HG03354 (cell line): ENCODE measurements at regions not wholly inside any gene's neighbourhood (a gene's known extent, or its start where the extent isn't known, plus 50 kb on each side); places are given as distances from the start of the nearest gene placed in this dataset.

Experiments
- ATAC-seq: cut with Tn5 transposase; IDR thresholded peaks from one replicate; pipeline ENCODE4 v1.9.1; 2021; ENCODE audit warnings: mild to moderate bottlenecking; ENCODE audit not compliant: unreplicated experiment, poor library complexity, severe bottlenecking

- ATAC-seq = no peak
Observed at GRCh38 chr10:8499312-8499711, 444.8 kb downstream of the GATA3 start.

GRCh38 chr10:8499752-8500390, 445.4 kb downstream of the GATA3 start:
- ATAC-seq = no peak

- ATAC-seq = no peak
Observed at GRCh38 chr10:8502573-8502972, 448.1 kb downstream of the GATA3 start.

- no peak for ATAC-seq
Observed at GRCh38 chr10:8504499-8504898, 450.0 kb downstream of the GATA3 start.

- no peak for ATAC-seq
Observed at GRCh38 chr10:8507156-8507555, 452.7 kb downstream of the GATA3 start.

- no peak for ATAC-seq
Observed at GRCh38 chr10:8508882-8509281, 454.4 kb downstream of the GATA3 start.

- no peak for ATAC-seq
Observed at GRCh38 chr10:8510471-8510870, 456.0 kb downstream of the GATA3 start.

- ATAC-seq = no peak
Observed at GRCh38 chr10:8511026-8511425, 456.5 kb downstream of the GATA3 start.

GRCh38 chr10:8513155-8514147, 459.0 kb downstream of the GATA3 start:
- ATAC-seq = no peak

- no peak for ATAC-seq
Observed at GRCh38 chr10:8520382-8520781, 465.9 kb downstream of the GATA3 start.

GRCh38 chr10:8527773-8528172, 473.3 kb downstream of the GATA3 start:
- ATAC-seq = no peak

GRCh38 chr10:8531116-8531515, 476.6 kb downstream of the GATA3 start:
- ATAC-seq = no peak

- no peak for ATAC-seq
Observed at GRCh38 chr10:8532647-8533046, 478.2 kb downstream of the GATA3 start.

GRCh38 chr10:8533462-8533861, 479.0 kb downstream of the GATA3 start:
- no peak for ATAC-seq

GRCh38 chr10:8534096-8534495, 479.6 kb downstream of the GATA3 start:
- ATAC-seq = no peak

GRCh38 chr10:8534891-8535290, 480.4 kb downstream of the GATA3 start:
- ATAC-seq = no peak

- ATAC-seq = no peak
Observed at GRCh38 chr10:8539056-8539455, 484.6 kb downstream of the GATA3 start.

- no peak for ATAC-seq
Observed at GRCh38 chr10:8543361-8544056, 489.0 kb downstream of the GATA3 start.

- no peak for ATAC-seq
Observed at GRCh38 chr10:8544057-8544380, 489.5 kb downstream of the GATA3 start.

- ATAC-seq = no peak
Observed at GRCh38 chr10:8544500-8544899, 490.0 kb downstream of the GATA3 start.

- no peak for ATAC-seq
Observed at GRCh38 chr10:8554574-8554973, 500.1 kb downstream of the GATA3 start.
